ENCODE measurements at regions not wholly inside any gene's neighbourhood (a gene's known extent, or its start where the extent isn't known, plus 50 kb on each side); places are given as distances from the start of the nearest gene placed in this dataset.
A peak's percentile ranks its signal among the peaks of the same experiment; 100 is the strongest.
"Not testable (repeated sequence)": the region's sequence is repeated elsewhere in the genome, so short reads cannot be mapped to it uniquely, and the experiment has no call there.

- H3K27me3 Mint-ChIP-seq: peaks cover 22 to 82% (median 47%) of the 10 kb centered on the region in 5 donors
- POLR2A ChIA-PET: no interaction called here
- DNase-seq (no peak), ATAC-seq (no peak)
- peaks cover 0 to 6% (median 0%) of the 10 kb centered on the region in 9 donors for H3K9me3 Mint-ChIP-seq
- peaks cover 0 to 13% (median 10%) of the 10 kb centered on the region in 4 donors for H3K4me1 Mint-ChIP-seq
- H3K36me3 Mint-ChIP-seq: peaks cover 0 to 12% (median 0%) of the 10 kb centered on the region in 3 donors
- H3K27ac Mint-ChIP-seq: no peak overlapping the region
- peak overlapping the region in 9 of 10 donors; percentile 7 to 60 (median 47) for H3K4me3 Mint-ChIP-seq
Observed at GRCh38 chr15:96053781-96054428, 276.6 kb upstream of the NR2F2 start.

DNA sequence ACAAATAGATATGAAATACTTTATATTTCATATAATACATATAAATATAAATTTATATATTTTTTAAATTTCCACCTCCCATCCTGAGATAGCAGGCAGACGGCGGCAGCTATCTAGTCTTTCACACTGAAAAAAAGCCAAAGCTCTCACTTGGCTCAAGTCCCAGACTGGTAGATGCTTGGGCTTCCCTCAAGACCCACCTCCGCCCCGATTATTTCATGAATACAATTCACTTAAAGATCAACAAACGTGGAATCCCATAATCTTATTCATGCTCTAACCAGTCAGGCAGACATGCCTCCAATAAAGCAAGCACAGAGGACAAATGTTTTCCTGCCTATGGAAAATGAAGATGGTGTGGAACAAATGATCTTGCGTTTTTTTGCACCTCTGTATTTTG, 275.9 kb upstream of the NR2F2 start:
- DNase-seq: no peak
- no peak overlapping the region for H3K4me3 Mint-ChIP-seq
- no peak overlapping the region for H3K27ac Mint-ChIP-seq

GRCh38 chr15:96058103-96058851, 272.2 kb upstream of the NR2F2 start:
- DNase-seq: no peak
- POLR2A ChIA-PET: no interaction called here
- no peak for ATAC-seq

More for the DNA sequence above, 275.9 kb upstream of the NR2F2 start:
- H3K27me3 Mint-ChIP-seq: peaks cover 17 to 82% (median 43%) of the 10 kb centered on the region in 5 donors
- no peak for ATAC-seq
- H3K36me3 Mint-ChIP-seq: peaks cover 0 to 12% (median 0%) of the 10 kb centered on the region in 3 donors
- peaks cover 0 to 6% (median 0%) of the 10 kb centered on the region in 9 donors for H3K9me3 Mint-ChIP-seq
- POLR2A ChIA-PET: no interaction called here
- H3K4me1 Mint-ChIP-seq: peaks cover 0 to 13% (median 10%) of the 10 kb centered on the region in 4 donors

DNA sequence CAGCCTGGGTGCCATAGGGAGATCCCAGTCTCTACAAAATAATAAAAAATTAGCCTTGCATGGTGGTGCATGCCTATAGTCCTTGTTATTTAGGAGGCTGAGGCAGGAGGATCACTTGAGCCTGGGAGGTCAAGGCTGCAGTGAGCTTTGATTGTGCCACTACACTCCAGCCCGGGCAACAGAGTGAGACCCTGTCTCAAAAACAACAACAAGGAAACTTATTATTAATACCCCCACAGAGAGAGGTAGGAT, 271.7 kb upstream of the NR2F2 start:
- peaks cover 11 to 58% (median 27%) of the 10 kb centered on the region in 5 donors for H3K27me3 Mint-ChIP-seq
- H3K9me3 Mint-ChIP-seq, POLR2A ChIA-PET, ATAC-seq, H3K4me1 Mint-ChIP-seq, H3K27ac Mint-ChIP-seq, H3K4me3 Mint-ChIP-seq, DNase-seq: not testable (repeated sequence)
- peaks cover 0 to 12% (median 0%) of the 10 kb centered on the region in 3 donors for H3K36me3 Mint-ChIP-seq

More at GRCh38 chr15:96058103-96058851, 272.2 kb upstream of the NR2F2 start:
- H3K4me3 Mint-ChIP-seq: no peak overlapping the region
- H3K36me3 Mint-ChIP-seq: peaks cover 0 to 12% (median 0%) of the 10 kb centered on the region in 3 donors
- peaks cover 15 to 63% (median 32%) of the 10 kb centered on the region in 5 donors for H3K27me3 Mint-ChIP-seq
- H3K27ac Mint-ChIP-seq: no peak overlapping the region
- peaks cover 0 to 8% (median 6%) of the 10 kb centered on the region in 4 donors for H3K4me1 Mint-ChIP-seq
- peaks cover 0 to 9% (median 0%) of the 10 kb centered on the region in 9 donors for H3K9me3 Mint-ChIP-seq

DNA sequence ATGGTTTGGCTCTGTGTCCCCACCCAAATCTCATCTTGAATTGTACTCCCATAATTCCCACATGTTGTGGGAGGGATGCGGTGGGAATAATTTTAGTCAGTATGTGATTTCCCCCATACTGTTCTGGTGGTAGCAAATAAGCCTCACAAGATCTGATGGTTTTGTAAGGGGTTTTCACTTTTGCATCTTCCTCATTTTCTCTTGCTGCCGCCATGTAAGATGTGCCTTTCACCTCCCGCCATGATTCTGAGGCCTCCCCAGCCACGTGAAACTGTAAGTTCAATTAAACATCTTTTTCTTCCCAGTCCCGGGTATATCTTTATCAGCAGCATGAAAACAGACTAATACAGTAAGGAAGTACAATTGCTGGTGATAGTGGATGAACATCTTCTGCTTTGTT, 269.9 kb upstream of the NR2F2 start:
- H3K4me3 Mint-ChIP-seq, DNase-seq, H3K36me3 Mint-ChIP-seq, H3K27ac Mint-ChIP-seq, H3K4me1 Mint-ChIP-seq, H3K9me3 Mint-ChIP-seq, POLR2A ChIA-PET, ATAC-seq: not testable (repeated sequence)
- H3K27me3 Mint-ChIP-seq: peaks cover 7 to 41% (median 23%) of the 10 kb centered on the region in 5 donors

GRCh38 chr15:96064351-96064756, 266.1 kb upstream of the NR2F2 start:
- Mint-ChIP-seq H3K27me3 (peaks cover 1 to 12% (median 4%) of the 10 kb centered on the region in 5 donors), H3K4me3 (no peak overlapping the region), H3K36me3 (no peaks in the 10 kb centered on the region), H3K9me3 (peaks cover 0 to 8% (median 0%) of the 10 kb centered on the region in 9 donors), H3K27ac (no peak overlapping the region), H3K4me1 (no peaks in the 10 kb centered on the region)
- POLR2A ChIA-PET: no interaction called here
- DNase-seq: no peak
- ATAC-seq: no peak

GRCh38 chr15:96066126-96066525, 264.4 kb upstream of the NR2F2 start:
- H3K27me3 Mint-ChIP-seq: peaks cover 0 to 15% (median 4%) of the 10 kb centered on the region in 5 donors
- peaks cover 0 to 4% (median 0%) of the 10 kb centered on the region in 9 donors for H3K9me3 Mint-ChIP-seq
- ATAC-seq (no peak), DNase-seq (no peak)
- no peaks in the 10 kb centered on the region for H3K36me3 Mint-ChIP-seq
- H3K4me3 Mint-ChIP-seq: no peak overlapping the region
- no peaks in the 10 kb centered on the region for H3K4me1 Mint-ChIP-seq
- no peak overlapping the region for H3K27ac Mint-ChIP-seq
- POLR2A ChIA-PET: no interaction called here

- H3K27me3 Mint-ChIP-seq: peaks cover 0 to 16% (median 5%) of the 10 kb centered on the region in 5 donors
- POLR2A ChIA-PET: no interaction called here
- ATAC-seq (no peak), DNase-seq (no peak)
- no peaks in the 10 kb centered on the region for H3K36me3 Mint-ChIP-seq
- peaks cover 0 to 4% (median 0%) of the 10 kb centered on the region in 9 donors for H3K9me3 Mint-ChIP-seq
- no peak overlapping the region for H3K27ac Mint-ChIP-seq
- H3K4me3 Mint-ChIP-seq: no peak overlapping the region
- no peaks in the 10 kb centered on the region for H3K4me1 Mint-ChIP-seq
Observed at GRCh38 chr15:96066852-96067495, 263.5 kb upstream of the NR2F2 start.

DNA sequence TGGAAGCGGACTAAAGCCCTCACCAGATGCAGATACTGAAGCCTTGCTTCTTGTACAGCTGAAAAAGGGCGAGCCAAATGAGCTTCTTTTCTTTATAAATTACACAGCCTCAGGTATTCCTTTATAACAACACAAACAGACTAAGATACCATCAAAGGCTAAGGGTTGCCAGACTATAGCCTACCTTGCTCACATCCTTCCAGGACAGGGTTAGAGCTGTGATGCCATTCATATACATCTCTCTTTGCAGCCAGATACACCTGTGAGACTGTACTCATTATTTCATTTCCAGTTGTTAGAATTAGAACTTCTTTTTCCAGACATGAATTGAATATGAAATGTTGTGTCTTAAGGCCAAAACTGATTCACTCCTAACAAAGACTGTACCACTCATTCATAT, 262.8 kb upstream of the NR2F2 start:
- no peak overlapping the region for H3K4me3 Mint-ChIP-seq
- POLR2A ChIA-PET: no interaction called here

DNA sequence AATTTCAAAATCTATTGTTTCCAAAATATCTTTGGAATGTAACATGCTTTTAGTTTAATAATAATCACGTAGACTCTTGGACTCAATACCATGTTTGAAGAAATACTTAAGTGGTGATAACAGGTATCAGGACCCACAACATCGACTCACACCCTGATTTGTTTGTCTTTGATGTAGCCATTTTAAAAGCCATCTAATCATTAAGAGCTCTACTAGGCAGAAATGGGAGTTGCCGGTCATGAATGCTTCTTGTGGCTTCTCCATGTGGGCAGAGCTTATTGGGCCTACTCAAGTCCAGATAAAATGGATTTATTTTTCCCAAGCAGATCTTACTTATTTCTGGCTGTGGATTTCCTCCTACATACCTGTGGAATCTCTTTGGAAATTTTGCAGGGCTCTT, 261.6 kb upstream of the NR2F2 start:
- Mint-ChIP-seq H3K4me3 (no peak overlapping the region), H3K36me3 (no peaks in the 10 kb centered on the region), H3K27ac (no peak overlapping the region), H3K27me3 (peaks cover 1 to 19% (median 6%) of the 10 kb centered on the region in 5 donors), H3K9me3 (peaks cover 0 to 3% (median 0%) of the 10 kb centered on the region in 9 donors), H3K4me1 (no peaks in the 10 kb centered on the region)
- ATAC-seq: no peak
- DNase-seq: no peak
- POLR2A ChIA-PET: no interaction called here

More for the DNA sequence above, 262.8 kb upstream of the NR2F2 start:
- H3K36me3 Mint-ChIP-seq: no peaks in the 10 kb centered on the region
- ATAC-seq (no peak), DNase-seq (no peak)
- H3K4me1 Mint-ChIP-seq: no peaks in the 10 kb centered on the region
- no peak overlapping the region for H3K27ac Mint-ChIP-seq
- peaks cover 0 to 4% (median 0%) of the 10 kb centered on the region in 9 donors for H3K9me3 Mint-ChIP-seq
- peaks cover 1 to 19% (median 6%) of the 10 kb centered on the region in 5 donors for H3K27me3 Mint-ChIP-seq

GRCh38 chr15:96070636-96071035, 259.9 kb upstream of the NR2F2 start:
- no peak for DNase-seq
- POLR2A ChIA-PET: no interaction called here
- Mint-ChIP-seq H3K36me3 (no peaks in the 10 kb centered on the region), H3K27ac (no peak overlapping the region), H3K4me3 (no peak overlapping the region), H3K9me3 (peaks cover 0 to 3% (median 0%) of the 10 kb centered on the region in 9 donors), H3K4me1 (no peaks in the 10 kb centered on the region), H3K27me3 (peaks cover 1 to 19% (median 8%) of the 10 kb centered on the region in 5 donors)
- no peak for ATAC-seq

DNA sequence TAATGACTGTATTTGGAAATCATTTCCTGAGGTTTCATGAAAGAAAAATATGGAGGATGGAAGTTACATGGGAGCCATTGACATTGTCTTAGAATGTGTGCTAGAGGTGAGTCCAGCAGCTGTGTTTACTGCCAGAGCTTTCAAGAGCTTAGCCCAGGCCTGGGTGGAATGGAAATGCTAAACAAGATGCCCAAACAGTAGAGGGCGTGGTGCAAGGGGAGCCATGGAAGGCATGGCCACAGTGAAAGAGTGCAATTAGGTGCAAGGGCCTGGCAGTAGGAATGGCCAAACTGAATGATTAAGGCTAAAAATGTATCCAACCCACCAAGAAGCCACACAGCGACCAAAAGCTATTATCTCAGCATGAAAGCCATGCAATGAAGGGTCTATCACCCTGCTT, 257.7 kb upstream of the NR2F2 start:
- no peaks in the 10 kb centered on the region for H3K4me1 Mint-ChIP-seq
- POLR2A ChIA-PET: no interaction called here
- ATAC-seq (no peak), DNase-seq (no peak)
- H3K9me3 Mint-ChIP-seq: peaks cover 0 to 3% (median 0%) of the 10 kb centered on the region in 9 donors
- H3K27ac Mint-ChIP-seq: no peak overlapping the region
- peaks cover 1 to 15% (median 5%) of the 10 kb centered on the region in 5 donors for H3K27me3 Mint-ChIP-seq
- no peak overlapping the region for H3K4me3 Mint-ChIP-seq
- H3K36me3 Mint-ChIP-seq: no peaks in the 10 kb centered on the region

GRCh38 chr15:96073908-96074307, 256.6 kb upstream of the NR2F2 start:
- Mint-ChIP-seq H3K9me3 (peaks cover 0 to 3% (median 0%) of the 10 kb centered on the region in 9 donors), H3K27ac (no peak overlapping the region), H3K36me3 (no peaks in the 10 kb centered on the region), H3K4me1 (no peaks in the 10 kb centered on the region), H3K4me3 (no peak overlapping the region), H3K27me3 (peaks cover 3 to 14% (median 5%) of the 10 kb centered on the region in 5 donors)
- ATAC-seq (no peak), DNase-seq (no peak)
- POLR2A ChIA-PET: no interaction called here
